ENCODE measurements at regions not wholly inside any gene's neighbourhood (a gene's known extent, or its start where the extent isn't known, plus 50 kb on each side); places are given as distances from the start of the nearest gene placed in this dataset.
"Not testable (repeated sequence)": the region's sequence is repeated elsewhere in the genome, so short reads cannot be mapped to it uniquely, and the experiment has no call there.

DNA sequence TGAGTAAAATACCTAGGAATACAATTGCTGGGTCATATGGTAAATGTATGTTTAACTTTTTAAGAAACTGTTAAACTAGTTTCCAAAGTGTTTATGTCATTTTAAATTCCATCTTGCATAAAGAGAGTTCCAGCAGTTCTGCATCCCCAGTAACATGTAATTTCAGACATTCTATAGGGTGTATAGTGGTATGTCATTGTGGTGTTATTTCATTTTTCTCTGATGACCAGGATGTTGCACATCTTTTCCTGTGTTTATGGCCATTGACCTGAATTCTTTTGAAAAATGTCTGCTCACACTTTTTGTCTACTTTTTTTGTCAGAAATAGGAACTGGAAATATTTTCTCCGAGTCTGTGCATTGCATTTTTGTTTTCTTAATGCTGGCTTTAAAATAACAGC, 128.9 kb downstream of the TMEM200A start:
- H3K27me3 Mint-ChIP-seq (ENCODE audit: low read depth): no peaks in the 10 kb centered on the region
- H3K36me3 Mint-ChIP-seq (ENCODE audit: low read depth): peaks cover 8% of the 10 kb centered on the region
- peaks cover 11% of the 10 kb centered on the region for H3K4me1 Mint-ChIP-seq (ENCODE audit: low read depth)
- H3K9me3 Mint-ChIP-seq (ENCODE audit: low read depth): peaks cover 12% of the 10 kb centered on the region
- no peak overlapping the region for H3K4me3 Mint-ChIP-seq (ENCODE audit: unreplicated experiment)
- TF ChIP-seq, protein P1, sequence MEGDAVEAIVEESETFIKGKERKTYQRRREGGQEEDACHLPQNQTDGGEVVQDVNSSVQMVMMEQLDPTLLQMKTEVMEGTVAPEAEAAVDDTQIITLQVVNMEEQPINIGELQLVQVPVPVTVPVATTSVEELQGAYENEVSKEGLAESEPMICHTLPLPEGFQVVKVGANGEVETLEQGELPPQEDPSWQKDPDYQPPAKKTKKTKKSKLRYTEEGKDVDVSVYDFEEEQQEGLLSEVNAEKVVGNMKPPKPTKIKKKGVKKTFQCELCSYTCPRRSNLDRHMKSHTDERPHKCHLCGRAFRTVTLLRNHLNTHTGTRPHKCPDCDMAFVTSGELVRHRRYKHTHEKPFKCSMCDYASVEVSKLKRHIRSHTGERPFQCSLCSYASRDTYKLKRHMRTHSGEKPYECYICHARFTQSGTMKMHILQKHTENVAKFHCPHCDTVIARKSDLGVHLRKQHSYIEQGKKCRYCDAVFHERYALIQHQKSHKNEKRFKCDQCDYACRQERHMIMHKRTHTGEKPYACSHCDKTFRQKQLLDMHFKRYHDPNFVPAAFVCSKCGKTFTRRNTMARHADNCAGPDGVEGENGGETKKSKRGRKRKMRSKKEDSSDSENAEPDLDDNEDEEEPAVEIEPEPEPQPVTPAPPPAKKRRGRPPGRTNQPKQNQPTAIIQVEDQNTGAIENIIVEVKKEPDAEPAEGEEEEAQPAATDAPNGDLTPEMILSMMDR (IDR thresholded peaks at IDR 0.05): no peak
- H3K27ac Mint-ChIP-seq (ENCODE audit: unreplicated experiment): peak overlapping the region; percentile 2
- no peak for DNase-seq (ENCODE audit: low spot score)

DNA sequence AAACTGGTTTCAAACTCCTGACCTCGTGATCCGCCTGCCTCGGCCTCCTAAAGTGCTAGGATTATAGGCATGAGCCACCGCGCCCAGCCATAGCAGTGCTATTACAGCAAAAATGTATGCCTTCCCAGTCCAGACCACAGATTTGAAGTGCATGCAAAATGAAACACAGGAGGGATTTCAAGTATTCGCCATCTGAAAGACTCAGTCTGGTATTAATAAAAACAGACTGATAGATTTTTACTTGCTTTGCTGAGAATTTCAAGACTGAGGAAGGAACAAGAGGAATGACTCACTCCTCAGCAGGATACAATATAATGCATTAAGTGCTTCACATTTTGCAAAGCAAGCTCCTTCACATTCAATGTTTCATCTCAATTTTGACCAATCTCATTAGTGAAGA, 134.9 kb downstream of the TMEM200A start:
- H3K4me1 Mint-ChIP-seq (ENCODE audit: low read depth): peaks cover 40% of the 10 kb centered on the region
- H3K36me3 Mint-ChIP-seq (ENCODE audit: low read depth): peaks cover 2% of the 10 kb centered on the region
- peak overlapping the region; percentile 35 for H3K4me3 Mint-ChIP-seq (ENCODE audit: unreplicated experiment)
- no peak for DNase-seq (ENCODE audit: low spot score)
- H3K9me3 Mint-ChIP-seq (ENCODE audit: low read depth): peaks cover 14% of the 10 kb centered on the region
- TF ChIP-seq, protein P1 (IDR thresholded peaks at IDR 0.05): no peak
- H3K27me3 Mint-ChIP-seq (ENCODE audit: low read depth): no peaks in the 10 kb centered on the region
- peak overlapping the region; percentile 58 for H3K27ac Mint-ChIP-seq (ENCODE audit: unreplicated experiment)

DNA sequence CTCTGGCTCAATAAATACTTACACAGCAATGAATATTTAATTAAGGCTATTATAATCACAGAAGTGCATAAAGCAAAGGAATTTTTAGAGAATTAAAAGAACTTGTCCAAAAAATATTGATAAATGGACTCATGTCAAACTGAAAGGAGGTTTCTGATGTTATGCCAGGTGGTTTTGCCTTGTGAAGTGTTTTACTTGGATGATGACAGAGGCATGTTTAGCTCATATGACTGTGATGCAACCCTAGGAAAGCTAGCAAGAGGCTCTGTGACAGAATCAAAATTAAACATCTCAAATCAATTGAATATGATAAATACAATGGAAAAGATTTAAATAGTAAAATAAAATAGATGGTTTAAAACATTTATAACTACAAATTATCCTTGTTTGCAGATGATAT, 137.3 kb downstream of the TMEM200A start:
- TF ChIP-seq, protein P1 (IDR thresholded peaks at IDR 0.05): no peak
- Mint-ChIP-seq H3K9me3 (ENCODE audit: low read depth) (peaks cover 14% of the 10 kb centered on the region), H3K36me3 (ENCODE audit: low read depth) (peaks cover 2% of the 10 kb centered on the region), H3K4me3 (ENCODE audit: unreplicated experiment) (no peak overlapping the region), H3K27ac (ENCODE audit: unreplicated experiment) (peak overlapping the region; percentile 62), H3K27me3 (ENCODE audit: low read depth) (no peaks in the 10 kb centered on the region), H3K4me1 (ENCODE audit: low read depth) (peaks cover 49% of the 10 kb centered on the region)
- DNase-seq (ENCODE audit: low spot score): no peak

DNA sequence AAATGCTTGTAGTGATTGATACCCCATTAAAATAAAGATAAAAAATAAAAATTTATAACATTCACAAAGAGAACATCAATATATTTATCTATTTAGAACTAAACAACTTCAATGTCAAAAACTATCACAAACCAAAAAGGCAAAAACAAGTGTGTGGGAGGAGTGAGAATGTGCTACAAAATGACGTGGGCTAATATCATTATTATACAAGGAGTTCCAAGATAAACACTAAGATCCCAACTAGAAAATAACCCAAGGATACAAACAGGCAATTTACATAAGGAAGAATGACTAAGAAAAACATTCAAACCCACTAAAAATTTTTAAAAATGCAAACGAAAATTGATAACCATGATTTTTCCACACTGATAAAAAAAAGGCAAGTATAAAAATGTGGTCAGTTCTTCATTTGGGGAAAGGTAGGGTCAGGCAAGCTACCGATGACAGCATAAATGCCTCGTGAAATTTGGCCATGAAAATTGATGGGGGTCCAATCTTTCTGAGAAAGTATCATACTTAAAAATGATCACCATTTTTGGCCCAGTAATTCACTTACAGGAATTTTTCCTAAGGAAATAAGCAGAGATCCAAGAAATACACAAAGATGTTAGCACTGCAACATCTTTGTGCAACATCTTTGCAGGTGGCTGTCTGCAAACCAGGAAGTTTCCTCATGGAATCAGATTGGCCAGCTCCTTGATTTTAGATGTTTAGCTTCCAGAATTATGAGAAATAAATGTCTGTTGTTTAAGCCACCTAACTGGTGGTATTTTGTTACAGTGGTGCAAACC, 140.2 kb downstream of the TMEM200A start:
- Mint-ChIP-seq H3K9me3 (ENCODE audit: low read depth) (peaks cover 14% of the 10 kb centered on the region), H3K36me3 (ENCODE audit: low read depth) (peaks cover 2% of the 10 kb centered on the region), H3K4me3 (ENCODE audit: unreplicated experiment) (no peak overlapping the region), H3K27ac (ENCODE audit: unreplicated experiment) (no peak overlapping the region), H3K27me3 (ENCODE audit: low read depth) (no peaks in the 10 kb centered on the region), H3K4me1 (ENCODE audit: low read depth) (peaks cover 43% of the 10 kb centered on the region)
- TF ChIP-seq, protein P1 (IDR thresholded peaks at IDR 0.05): no peak
- no peak for DNase-seq (ENCODE audit: low spot score)

DNA sequence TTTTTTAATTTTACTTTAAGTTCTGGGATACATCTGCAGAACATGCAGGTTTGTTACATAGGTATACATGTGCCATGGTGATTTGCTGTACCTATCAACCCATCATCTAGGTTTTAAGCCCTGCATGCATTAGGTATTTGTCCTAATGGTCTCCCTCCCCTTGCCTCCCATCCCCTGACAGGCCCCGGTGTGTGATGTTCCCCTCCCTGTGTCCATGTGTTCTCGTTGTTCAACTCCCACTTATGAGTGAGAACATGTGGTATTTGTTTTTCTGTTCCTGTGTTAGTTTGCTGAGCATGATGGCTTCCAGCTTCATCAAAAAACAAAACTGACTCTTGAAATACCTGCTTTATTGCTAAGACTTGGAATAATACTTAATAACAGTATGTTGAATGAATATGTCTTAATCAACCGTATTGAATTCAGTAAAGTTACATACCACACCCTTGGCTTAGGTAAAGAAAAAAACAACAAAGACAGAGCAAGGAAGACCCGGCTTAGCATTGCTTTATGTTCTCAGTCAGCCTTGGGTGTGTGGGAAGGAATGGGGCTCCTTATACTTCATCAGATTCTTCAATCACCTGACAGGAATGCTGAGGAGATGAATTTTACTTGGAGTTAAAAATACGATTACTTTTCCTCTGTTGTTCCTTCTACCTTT, 141.3 kb downstream of the TMEM200A start:
- not testable (repeated sequence) for H3K4me3 Mint-ChIP-seq (ENCODE audit: unreplicated experiment); H3K27me3 Mint-ChIP-seq (ENCODE audit: low read depth); H3K27ac Mint-ChIP-seq (ENCODE audit: unreplicated experiment); DNase-seq (ENCODE audit: low spot score); H3K36me3 Mint-ChIP-seq (ENCODE audit: low read depth)
- Mint-ChIP-seq H3K4me1 (ENCODE audit: low read depth) (peaks cover 34% of the 10 kb centered on the region), H3K9me3 (ENCODE audit: low read depth) (peaks cover 14% of the 10 kb centered on the region)

All from chondrocyte (in vitro differentiated cells).